ENCODE measurements at regions not wholly inside any gene's neighbourhood (a gene's known extent, or its start where the extent isn't known, plus 50 kb on each side); places are given as distances from the start of the nearest gene placed in this dataset.

- TF ChIP-seq SRF (IDR thresholded peaks at IDR 0.05; ENCODE audit: low read depth) = peak; percentile 36; the same call in 1 of the 2 replicates
- TF ChIP-seq POLR2A (IDR thresholded peaks at IDR 0.05; ENCODE audit: borderline replicate concordance, extremely low read depth, insufficient read depth, insufficient read length) = no peak
- peak; percentile 38; the same call in 1 of the 2 replicates for TF ChIP-seq SP1 (IDR thresholded peaks at IDR 0.05; ENCODE audit: low read depth)
- no peak for TF ChIP-seq ELF1 (IDR thresholded peaks at IDR 0.05; ENCODE audit: borderline replicate concordance, low read depth)
- no peak for TF ChIP-seq POLR2AphosphoS5 (IDR thresholded peaks at IDR 0.05; ENCODE audit: low read depth, low read length)
- TF ChIP-seq, protein P1, sequence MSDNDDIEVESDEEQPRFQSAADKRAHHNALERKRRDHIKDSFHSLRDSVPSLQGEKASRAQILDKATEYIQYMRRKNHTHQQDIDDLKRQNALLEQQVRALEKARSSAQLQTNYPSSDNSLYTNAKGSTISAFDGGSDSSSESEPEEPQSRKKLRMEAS (IDR thresholded peaks at IDR 0.05) = no peak
- TF ChIP-seq, protein P2, sequence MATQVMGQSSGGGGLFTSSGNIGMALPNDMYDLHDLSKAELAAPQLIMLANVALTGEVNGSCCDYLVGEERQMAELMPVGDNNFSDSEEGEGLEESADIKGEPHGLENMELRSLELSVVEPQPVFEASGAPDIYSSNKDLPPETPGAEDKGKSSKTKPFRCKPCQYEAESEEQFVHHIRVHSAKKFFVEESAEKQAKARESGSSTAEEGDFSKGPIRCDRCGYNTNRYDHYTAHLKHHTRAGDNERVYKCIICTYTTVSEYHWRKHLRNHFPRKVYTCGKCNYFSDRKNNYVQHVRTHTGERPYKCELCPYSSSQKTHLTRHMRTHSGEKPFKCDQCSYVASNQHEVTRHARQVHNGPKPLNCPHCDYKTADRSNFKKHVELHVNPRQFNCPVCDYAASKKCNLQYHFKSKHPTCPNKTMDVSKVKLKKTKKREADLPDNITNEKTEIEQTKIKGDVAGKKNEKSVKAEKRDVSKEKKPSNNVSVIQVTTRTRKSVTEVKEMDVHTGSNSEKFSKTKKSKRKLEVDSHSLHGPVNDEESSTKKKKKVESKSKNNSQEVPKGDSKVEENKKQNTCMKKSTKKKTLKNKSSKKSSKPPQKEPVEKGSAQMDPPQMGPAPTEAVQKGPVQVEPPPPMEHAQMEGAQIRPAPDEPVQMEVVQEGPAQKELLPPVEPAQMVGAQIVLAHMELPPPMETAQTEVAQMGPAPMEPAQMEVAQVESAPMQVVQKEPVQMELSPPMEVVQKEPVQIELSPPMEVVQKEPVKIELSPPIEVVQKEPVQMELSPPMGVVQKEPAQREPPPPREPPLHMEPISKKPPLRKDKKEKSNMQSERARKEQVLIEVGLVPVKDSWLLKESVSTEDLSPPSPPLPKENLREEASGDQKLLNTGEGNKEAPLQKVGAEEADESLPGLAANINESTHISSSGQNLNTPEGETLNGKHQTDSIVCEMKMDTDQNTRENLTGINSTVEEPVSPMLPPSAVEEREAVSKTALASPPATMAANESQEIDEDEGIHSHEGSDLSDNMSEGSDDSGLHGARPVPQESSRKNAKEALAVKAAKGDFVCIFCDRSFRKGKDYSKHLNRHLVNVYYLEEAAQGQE (IDR thresholded peaks at IDR 0.05; ENCODE audit: low read depth) = no peak
Measured at GRCh38 chr14:51547260-51547659, 104.5 kb upstream of the FRMD6 start (continued).

- Histone ChIP-seq H3K9me2 (ENCODE audit: insufficient read depth) (no peaks in the 10 kb centered on the region), H3K36me3 (ENCODE audit: control insufficient read depth in 1 of 2, insufficient read depth in 2 of 2, low read length in 2 of 2) (no peaks in the 10 kb centered on the region), H3K4me3 (replicated peaks in 1 of 2; ENCODE audit: low read depth in 1 of 2, low read length in 2 of 2) (no peak overlapping the region), H3K27me3 (ENCODE audit: insufficient read depth, low read length) (no peaks in the 10 kb centered on the region), H3K9me3 (ENCODE audit: control insufficient read depth in 1 of 2, insufficient read depth in 1 of 2, low read depth in 1 of 2, low read length in 2 of 2) (no peaks in the 10 kb centered on the region), H3K27ac (ENCODE audit: low read depth, low read length) (no peak overlapping the region), H3K4me1 (ENCODE audit: control insufficient read depth in 1 of 2, insufficient read depth in 2 of 2, low read length in 2 of 2) (peaks cover 16 to 25% of the 10 kb centered on the region in 2 experiments), H2AFZ (ENCODE audit: low read depth, low read length, poor library complexity, severe bottlenecking) (peak overlapping the region; percentile 10), H3K79me2 (ENCODE audit: insufficient read depth, low read length) (no peaks in the 10 kb centered on the region), H3K4me2 (ENCODE audit: low read length) (peak overlapping the region; percentile 51), H4K20me1 (ENCODE audit: insufficient read depth) (no peaks in the 10 kb centered on the region), H3K9ac (ENCODE audit: low read length) (no peak overlapping the region)
- ATAC-seq = no peak
- ChIA-PET RAD21 (ENCODE audit: low non-redundant PET in 1 of 2, low total read pairs in 2 of 2, uncharacterized antibody in 2 of 2, unreplicated experiment in 2 of 2) (no interaction called here), CTCF (no interaction called here), POLR2A (interaction anchor here (0.8 kb wide), 1 partner anchor 104 kb away, joined by 3 read pairs; no protein-coding TSS in a partner anchor)
- no peak for DNase-seq (ENCODE audit: low read depth, low spot score)
- 0 out of 2 replicates have a peak, but pooled peaks have one; percentile 9 for TF ChIP-seq SP1 (IDR thresholded peaks at IDR 0.05; ENCODE audit: low read depth)
- TF ChIP-seq TCF7L2 (IDR thresholded peaks at IDR 0.05; ENCODE audit: borderline replicate concordance, extremely low read depth, insufficient read depth, insufficient read length) = no peak
- intact Hi-C loops (cut with micrococcal nuclease) = no loop called here
- no TSS peak for BruUV-seq (replicated peaks)
Measured at GRCh38 chr14:51547701-51548100, 104.0 kb upstream of the FRMD6 start.
